ENCODE measurements at regions not wholly inside any gene's neighbourhood (a gene's known extent, or its start where the extent isn't known, plus 50 kb on each side); places are given as distances from the start of the nearest gene placed in this dataset.
"Not testable (repeated sequence)": the region's sequence is repeated elsewhere in the genome, so short reads cannot be mapped to it uniquely, and the experiment has no call there.

DNA sequence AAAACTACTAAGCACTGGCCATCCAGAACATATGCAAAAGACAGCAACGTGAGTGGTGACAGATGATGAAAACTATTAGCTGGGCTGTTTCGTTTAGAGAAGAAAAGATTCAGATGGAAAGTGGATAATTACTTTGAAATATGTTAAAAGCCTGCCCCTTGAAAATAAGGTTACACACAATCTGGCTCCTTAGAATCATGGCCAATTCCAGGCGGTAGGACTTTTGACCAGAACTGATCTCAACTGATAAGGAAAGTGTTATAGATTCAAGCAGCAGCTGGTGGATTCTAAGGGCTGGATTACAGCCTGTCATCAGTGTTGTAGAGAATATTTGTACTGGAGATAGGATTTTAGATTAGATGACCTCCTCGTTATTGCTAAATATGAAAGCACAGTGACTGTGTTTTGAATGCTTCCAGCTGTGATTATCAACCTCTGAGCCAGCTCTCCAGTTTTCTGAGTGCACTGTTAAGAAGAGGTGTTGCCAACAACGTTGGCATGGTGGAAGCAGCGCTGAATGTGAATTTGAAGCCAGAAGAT, 75.1 kb downstream of the KBTBD2 start:
- not testable (repeated sequence) for DNase-seq (ENCODE audit: low read depth, low spot score)

DNA sequence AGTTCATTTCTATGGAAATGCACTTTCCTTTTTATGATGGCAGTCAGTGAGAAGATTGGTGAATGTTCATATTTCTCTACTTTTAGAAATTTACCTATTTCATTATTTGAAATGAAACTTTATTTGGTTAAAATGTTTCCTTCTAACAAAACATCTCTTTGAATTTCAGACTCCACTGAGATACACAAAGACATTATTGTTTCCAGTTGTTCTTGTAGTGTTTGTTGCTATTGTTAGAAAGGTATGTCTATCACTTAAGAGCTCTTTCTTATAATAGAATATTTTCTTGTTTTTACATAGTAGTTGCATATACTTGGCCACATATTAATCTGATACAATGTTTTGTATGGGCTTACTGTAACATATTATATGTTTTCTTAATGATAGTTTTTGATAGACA, 76.8 kb downstream of the KBTBD2 start:
- not testable (repeated sequence) for DNase-seq (ENCODE audit: low read depth, low spot score)

DNA sequence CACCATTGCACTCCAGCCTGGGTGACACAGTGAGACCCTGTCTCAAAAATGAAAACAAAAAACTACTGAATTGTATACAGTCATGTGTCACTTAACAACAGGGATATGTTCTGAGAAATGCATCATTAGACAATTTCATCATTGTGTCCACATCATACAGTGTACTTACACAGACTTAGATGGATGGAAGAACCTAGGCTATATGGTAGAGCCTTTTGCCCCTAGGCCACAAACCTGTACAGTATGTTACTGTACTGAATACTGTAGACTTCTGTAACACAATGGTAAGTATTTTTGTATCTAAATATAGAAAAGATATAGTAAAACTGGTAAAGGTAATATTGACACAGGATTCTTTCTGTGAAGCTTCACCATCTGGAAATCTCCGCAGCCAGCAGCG, 81.7 kb downstream of the KBTBD2 start:
- no peak for DNase-seq (ENCODE audit: low read depth, low spot score)

DNA sequence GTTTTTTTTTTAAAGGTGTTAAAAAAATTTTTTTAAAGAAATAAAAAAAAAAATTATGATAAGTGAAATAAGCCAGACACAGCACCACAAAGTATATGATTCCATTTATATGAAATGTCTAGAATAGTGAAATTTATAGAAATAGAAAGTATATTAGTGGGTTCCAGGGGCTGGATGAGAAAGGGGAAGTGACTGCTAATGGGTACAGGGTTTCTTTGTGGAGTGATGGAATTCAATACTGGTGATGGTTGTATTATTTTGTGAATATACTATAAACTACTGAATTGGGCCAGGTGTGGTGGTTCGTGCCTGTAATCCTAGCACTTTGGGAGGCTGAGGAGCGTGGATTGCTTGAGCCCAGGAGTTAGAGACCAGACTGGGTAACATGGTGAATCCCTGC, 82.2 kb downstream of the KBTBD2 start:
- DNase-seq (ENCODE audit: low read depth, low spot score): no peak

DNA sequence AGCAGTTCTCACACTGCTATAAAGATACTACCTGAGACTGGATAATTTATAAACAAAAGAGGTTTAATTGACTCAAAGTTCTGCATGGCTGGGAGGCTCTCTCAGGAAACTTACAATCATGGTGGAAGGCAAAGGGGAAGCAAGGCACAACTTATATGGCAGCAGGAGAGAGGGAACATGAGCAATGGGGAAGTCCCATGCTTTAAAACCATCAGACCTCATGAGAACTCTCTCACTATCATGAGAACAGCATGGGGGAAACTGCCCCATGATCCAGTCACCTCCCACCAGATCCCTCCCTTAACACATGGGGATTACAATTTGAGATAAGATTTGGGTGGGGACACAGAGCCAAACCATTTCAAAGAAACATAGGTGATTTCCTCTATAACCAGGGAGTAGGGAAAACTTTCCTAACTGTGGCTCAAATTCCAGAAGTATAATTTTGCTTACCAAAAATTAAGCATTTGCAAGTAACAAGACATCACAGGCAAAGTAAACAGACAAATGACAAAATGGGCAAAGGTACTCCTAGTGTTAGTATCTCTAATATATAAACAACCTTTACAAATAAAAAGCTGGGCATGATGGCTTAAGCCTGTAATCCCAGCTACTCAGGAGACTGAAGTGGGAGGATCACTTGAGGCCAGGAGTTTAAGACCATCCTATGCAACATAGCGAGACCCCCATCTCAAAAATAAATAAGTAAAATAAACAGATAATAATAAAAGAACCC, 88.0 kb downstream of the KBTBD2 start:
- DNase-seq (ENCODE audit: low read depth, low spot score): no peak

DNA sequence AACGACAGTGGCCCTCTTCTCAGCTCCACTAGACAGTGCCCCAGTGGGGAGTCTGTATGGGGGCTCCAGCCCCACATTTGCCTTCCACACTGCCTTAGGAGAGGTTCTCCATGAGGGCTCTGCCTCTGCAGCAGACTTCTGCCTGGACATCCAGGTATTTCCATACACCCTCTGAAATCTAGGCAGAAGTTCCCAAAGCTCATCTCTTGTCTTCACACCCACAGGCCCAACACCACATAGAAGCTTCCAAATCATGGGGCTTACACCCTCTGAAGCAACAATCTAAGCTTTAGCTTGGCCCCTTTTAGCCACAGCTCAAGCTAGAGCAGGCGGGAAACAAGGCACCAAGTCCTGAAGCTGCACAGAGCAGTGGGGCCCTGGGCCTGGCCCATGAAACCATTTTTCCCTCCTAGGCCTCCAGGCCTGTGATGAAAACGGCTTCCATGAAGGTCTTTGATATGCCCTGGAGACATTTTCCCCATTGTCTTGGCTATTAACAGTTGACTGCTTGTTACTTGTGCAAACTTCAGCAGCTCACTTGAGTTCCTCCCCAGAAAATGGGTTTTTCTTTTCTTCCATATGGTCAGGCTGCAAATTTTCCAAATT, 89.2 kb downstream of the KBTBD2 start:
- DNase-seq (ENCODE audit: low read depth, low spot score): no peak

DNA sequence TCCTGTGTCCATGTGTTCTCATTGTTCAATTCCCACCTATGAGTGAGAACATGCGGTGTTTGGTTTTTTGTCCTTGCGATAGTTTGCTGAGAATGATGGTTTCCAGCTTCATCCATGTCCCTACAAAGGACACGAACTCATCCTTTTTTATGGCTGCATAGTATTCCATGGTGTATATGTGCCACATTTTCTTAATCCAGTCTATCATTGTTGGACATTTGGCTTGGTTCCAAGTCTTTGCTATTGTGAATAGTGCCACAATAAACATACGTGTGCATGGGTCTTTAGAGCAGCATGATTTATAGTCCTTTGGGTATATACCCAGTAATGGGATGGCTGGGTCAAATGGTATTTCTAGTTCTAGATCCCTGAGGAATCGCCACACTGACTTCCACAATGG, 98.5 kb downstream of the KBTBD2 start:
- DNase-seq (ENCODE audit: low read depth, low spot score): not testable (repeated sequence)

DNA sequence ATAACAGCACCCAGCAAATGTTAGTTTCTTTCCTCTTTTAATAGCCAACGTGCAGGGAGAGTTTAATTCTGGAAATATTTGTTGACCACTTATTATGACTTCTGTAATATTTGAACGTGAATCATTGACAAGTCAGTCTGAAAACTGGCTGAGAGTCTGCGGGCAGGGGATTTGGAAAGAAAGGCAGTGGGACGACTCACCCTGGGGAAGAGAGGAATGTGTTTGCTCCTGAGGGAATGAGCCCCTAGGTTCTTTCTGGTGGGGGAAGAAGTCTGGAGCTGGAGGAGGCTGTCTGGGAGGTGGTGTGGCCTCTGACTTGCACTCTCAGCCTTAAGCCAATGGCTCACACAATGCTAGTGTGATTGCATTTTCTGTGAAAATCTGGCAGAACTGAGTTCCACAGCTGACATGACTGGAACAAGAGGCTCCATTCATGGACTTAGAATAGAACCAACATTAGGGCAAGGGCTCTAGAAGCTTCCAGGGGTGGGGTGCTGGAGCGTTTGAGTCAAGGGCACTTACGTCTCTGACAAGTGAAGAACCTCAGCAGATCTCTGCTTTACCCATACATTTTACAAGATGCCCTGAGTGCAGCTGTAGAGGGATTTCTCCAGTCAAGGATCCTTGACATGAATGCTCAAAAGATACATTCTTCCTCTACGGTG, 100.7 kb downstream of the KBTBD2 start:
- DNase-seq (ENCODE audit: low read depth, low spot score): not testable (repeated sequence)

DNA sequence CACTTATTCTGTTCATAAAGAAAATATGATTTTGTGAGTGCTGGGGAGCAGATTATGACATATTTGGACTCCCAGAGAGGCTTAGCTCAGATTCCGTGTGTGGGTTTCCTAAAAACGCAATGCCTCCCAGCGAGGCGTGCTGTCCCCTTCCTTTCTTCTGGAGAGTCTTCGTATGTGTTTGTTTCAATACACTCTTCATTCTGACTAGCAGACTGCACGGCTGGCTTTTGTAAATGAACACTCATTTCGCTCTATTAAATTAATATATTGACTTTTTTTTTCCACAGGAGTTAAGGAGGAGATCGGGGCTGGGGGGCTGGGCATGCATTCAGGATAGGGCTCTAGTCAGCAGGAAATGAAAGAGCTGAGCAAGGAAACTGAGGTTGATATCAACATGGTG, 102.3 kb downstream of the KBTBD2 start:
- DNase-seq (ENCODE audit: low read depth, low spot score): not testable (repeated sequence)

DNA sequence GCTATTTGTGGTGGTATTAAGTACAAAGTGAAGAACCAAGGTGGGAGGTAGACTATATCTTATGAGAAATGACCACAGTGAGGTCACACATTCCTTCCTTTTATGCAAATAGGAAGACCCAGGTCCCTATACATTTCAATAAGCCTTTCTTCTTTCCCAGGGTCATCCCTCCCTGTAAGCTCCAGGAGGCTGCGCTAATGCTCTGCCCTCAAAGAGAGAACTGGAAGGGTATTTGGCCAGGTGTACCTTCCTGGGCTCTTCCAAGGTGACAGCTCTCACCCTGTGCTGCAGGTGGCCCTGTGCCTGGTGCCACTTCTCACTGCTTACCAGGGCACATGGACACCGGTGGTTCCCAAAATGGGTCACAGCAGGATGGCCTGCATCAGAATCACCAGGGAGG, 103.4 kb downstream of the KBTBD2 start:
- DNase-seq (ENCODE audit: low read depth, low spot score): not testable (repeated sequence)

DNA sequence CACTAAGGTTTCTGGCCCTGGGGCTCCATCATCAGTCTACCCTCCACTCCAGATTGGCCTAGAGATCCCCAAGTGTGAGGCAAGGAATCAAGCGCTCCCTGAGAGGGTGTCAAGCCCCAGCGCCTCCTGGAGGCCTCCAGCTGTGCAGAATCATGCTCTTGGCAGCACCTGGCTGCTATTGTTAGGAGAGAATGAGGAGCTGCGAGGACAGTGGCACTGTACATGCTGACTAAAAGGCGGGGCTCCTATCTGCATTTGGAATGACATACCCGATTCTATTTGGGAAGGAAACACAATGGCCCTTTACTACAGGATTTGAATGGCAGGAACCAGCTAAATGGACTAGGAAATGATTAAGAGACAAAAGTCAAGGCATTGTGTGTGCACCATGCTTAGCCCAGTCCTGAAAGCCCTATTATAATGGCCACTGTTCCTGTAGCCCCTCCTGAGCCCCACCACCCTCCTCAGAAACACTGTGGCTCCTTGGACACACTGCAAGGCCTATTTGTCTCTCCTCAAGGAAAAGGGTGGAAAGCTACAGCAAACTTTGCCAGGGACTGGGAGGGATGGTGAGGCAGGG, 106.1 kb downstream of the KBTBD2 start:
- DNase-seq (ENCODE audit: low read depth, low spot score): not testable (repeated sequence)

DNA sequence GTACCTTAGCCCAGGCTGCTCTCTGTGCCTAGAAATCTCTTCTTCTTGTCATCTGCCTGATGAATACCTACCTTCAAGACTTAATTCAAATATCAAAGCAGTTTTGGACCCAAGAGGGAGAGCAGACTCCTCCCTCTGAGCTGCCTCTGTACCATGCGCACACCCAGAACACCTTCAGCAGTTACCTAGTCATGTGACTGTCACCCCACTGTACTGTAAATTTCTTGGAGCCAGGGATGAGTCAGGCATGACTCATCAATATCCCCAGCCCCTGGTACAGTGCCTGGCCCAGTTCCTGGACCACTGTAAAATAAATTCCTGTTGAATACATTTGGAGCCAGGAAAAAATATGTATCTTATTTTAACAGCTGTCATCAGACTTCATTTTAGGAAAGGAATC, 111.7 kb downstream of the KBTBD2 start:
- DNase-seq (ENCODE audit: low read depth, low spot score): not testable (repeated sequence)

DNA sequence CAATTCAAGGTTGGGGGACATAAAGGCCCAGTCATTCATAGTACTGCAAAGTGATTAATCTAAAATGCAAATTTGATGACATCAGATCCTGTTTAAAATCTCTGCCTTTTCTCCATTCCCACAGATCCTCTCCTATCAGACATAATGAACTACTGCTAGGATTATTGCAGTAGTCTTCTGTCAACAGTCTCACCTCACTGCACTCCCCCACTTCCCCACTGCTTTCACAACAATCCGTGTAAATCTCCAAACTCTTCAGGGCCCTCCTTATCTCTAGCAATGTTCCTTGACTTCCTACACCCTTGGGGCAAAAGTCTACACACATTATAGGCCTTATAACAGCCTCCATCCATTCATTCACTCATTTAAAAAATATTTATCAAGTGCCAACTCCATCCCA, 112.4 kb downstream of the KBTBD2 start:
- DNase-seq (ENCODE audit: low read depth, low spot score): no peak

DNA sequence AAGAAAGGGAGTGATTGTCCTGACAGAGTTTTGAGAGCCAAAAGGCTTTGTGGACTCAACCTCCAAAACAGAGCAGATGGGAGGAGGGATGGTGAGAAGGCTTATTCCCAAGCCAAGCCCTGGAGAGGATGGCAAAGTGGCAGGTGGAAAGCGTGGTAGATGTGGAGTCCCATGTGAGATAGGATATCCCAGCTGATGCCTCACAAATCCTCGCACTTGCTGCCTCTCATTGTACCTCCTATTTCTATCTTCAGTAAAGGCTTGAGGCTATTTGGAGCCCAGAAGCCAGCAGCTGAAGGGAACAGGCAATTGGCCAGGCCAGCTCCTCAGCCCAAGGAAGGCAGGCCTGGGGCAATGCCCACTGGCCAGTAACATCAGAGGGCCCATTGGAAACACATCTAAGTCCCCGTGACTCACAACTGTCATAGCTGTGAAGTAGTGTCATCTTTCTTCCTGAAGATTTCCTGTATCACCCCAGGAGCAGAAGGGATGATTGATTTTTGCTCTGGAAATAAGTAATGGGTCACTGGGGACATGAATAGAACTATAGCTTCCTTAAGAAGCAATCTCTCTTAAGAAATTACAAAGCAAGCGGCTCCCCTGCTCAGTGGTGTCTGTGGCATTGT, 114.4 kb downstream of the KBTBD2 start:
- DNase-seq (ENCODE audit: low read depth, low spot score): not testable (repeated sequence)

DNA sequence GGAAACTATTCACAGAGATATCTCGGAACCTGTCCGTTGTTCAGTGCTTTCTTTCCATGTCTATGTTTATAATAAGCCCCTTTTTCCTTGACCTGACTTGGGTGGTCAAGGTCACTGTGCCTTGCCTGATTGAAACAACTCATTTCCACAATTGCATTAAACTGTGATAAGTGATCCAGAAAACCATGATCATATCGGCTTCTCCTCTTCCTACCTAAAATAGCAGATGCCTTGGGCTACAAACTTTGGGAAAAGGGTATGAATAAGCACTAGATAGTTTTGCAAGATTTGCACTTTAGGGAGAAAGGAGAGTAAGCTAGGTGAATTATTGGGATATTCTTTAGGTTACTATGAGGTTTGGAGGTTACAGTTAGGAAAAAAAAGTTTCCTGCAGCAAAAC, 115.2 kb downstream of the KBTBD2 start:
- DNase-seq (ENCODE audit: low read depth, low spot score): not testable (repeated sequence)

DNA sequence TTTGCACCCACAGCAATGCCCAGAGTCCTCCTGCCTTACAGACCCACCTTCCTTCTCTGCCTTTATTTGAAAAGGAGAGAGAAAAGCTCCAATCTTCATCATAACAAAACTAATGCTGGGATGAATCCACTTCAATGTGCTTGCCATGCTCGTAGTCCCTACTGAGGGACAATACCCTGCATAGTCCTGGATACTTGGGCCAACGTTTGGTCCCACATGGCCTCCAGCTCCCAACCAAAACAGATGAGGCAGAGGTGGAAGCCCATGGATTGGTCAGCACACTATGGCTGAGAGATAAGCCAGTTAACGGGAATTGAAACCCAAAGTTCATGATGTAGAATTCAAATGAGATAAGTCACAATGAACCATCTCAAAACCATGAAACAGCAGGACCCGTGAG, 115.8 kb downstream of the KBTBD2 start:
- DNase-seq (ENCODE audit: low read depth, low spot score): not testable (repeated sequence)

DNA sequence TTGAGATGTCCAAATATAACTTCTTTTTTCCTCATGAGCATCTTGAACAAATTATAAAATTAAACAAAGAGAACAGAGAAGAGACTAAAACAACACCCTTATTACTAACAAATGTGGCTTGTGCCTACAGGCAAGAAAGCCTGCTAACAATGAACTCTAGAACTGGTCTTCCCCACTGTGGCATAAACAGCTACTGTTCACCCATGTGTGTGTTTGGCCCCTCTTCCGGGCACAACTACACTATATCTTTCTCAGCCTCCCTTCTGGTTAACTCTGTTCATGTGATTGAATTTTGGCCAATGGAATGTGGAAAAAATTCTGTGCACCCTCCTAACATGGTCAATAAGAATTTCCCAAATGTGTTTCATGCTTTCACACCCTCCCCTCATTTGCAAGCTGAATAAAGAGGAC, 117.0 kb downstream of the KBTBD2 start:
- DNase-seq (ENCODE audit: low read depth, low spot score): no peak

DNA sequence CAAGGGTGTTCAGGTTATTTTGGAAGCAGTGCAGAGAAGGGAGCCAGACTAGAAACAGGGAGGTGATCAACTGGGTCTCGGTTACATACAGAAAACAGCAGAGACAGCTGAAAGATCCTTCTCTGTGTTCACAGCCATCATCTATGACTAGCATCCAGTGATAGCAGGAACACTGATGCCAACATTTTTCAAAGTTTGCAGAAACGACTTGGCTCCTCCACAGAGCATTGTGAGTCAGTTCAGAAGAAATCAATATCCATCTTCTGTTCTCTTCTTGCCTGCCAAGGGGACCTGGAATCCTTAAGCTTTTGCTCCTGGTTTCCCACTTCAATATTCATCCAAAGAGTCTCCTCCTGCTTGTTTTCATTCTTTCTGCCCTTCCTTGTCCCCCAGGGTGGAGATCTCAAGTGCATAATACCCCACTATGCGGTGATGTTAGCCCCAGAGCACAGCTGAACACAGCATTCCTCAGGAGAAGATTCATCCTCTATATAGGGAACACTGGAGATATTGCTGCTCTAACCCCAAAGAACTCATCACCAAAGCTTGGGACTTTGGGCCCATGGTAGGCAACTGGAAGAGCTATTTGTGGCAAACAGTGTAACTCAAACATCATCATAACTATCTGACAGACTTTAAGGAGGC, 122.6 kb downstream of the KBTBD2 start:
- not testable (repeated sequence) for DNase-seq (ENCODE audit: low read depth, low spot score)

DNA sequence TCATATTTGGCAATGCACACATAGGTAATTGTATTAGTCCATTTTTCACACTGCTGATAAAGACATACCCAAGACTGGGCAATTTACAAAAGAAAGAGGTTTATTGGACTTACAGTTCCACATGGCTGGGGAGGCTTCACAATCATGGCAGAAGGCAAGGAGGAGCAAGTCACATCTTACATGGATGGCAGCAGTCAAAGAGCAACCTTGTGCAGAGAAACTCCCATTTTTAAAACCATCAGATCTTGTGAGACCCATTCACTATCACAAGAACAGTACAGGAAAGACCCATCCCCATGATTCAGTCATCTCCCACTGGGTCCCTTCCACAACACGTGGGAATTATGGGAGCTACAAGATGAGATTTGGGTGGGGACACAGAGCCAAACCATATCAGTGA, 123.2 kb downstream of the KBTBD2 start:
- DNase-seq (ENCODE audit: low read depth, low spot score): not testable (repeated sequence)

DNA sequence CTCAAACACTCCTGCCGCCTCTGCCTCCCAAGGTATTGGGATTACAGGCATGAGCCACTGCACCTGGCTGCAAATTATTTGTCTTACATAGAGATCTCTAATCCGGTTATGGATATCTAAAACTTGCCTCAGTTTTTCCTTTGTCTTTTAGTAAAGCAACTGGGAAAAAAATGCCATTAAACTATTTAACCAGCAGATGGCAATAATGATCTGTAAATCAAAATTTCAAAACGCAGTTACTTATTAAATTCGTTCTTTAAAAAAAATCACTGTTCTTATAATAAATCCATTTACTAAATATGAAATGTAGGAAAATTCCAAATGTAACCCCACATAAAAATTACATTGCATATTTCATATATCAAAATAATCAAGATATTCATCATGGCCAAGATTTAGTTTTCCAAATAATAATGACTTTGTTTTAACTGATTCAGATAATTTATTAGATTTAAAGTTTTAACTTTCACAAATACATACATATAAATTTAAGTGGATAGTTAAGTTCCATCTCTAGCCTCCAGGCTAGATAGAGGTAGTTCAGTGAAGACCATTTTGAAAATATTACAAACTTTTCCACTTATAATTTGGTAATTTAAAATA, 125.8 kb downstream of the KBTBD2 start:
- DNase-seq (ENCODE audit: low read depth, low spot score): not testable (repeated sequence)

DNA sequence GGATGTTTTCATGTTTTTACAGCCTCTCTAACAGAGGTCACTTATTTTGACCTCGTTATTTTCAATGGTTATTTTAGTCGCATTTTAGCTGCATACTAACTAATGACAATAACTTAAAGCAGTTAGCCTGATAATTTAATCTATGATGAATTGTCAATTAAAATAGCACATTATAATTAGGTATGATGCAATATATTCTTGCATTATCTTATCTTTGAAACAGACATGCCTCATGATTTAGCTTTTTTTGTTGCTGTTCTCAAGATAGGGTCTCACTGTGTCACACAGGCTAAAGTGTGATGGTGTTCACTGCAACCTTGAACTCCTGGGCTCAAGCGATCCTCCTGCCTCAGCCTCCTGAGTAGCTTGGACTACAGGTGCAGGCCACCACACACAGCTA, 126.4 kb downstream of the KBTBD2 start:
- DNase-seq (ENCODE audit: low read depth, low spot score): no peak
